ENCODE measurements at regions not wholly inside any gene's neighbourhood (a gene's known extent, or its start where the extent isn't known, plus 50 kb on each side); places are given as distances from the start of the nearest gene placed in this dataset.
A peak's percentile ranks its signal among the peaks of the same experiment; 100 is the strongest.

- H3K27me3 Mint-ChIP-seq: peaks cover 9% of the 10 kb centered on the region
- CTCF ChIA-PET: interaction anchor here (0.6 to 1.3 kb wide), 2 partner anchors 56 to 1603 kb away, joined by 3 to 4 read pairs; no protein-coding TSS in a partner anchor
- DNase-seq: no peak
- H3K4me3 Mint-ChIP-seq: no peak overlapping the region
- H3K9me3 Mint-ChIP-seq: no peaks in the 10 kb centered on the region
- H3K4me1 Mint-ChIP-seq: no peaks in the 10 kb centered on the region
- H3K27ac Mint-ChIP-seq: no peak overlapping the region
- H3K36me3 Mint-ChIP-seq: no peaks in the 10 kb centered on the region
Measured at GRCh38 chr10:118403967-118404366, 61.8 kb upstream of the FAM204A start.

- H3K4me1 Mint-ChIP-seq: no peaks in the 10 kb centered on the region
- DNase-seq: no peak
- CTCF ChIA-PET: no interaction called here
- H3K4me3 Mint-ChIP-seq: no peak overlapping the region
- H3K27me3 Mint-ChIP-seq: peaks cover 21% of the 10 kb centered on the region
- no peak overlapping the region for H3K27ac Mint-ChIP-seq
- no peaks in the 10 kb centered on the region for H3K36me3 Mint-ChIP-seq
- no peaks in the 10 kb centered on the region for H3K9me3 Mint-ChIP-seq
Measured at GRCh38 chr10:118401708-118402193, 59.6 kb upstream of the FAM204A start.

GRCh38 chr10:118397391-118397790, 55.3 kb upstream of the FAM204A start:
- no peak overlapping the region for H3K4me3 Mint-ChIP-seq
- H3K4me1 Mint-ChIP-seq: peaks cover 4% of the 10 kb centered on the region
- CTCF ChIA-PET: no interaction called here
- no peaks in the 10 kb centered on the region for H3K9me3 Mint-ChIP-seq
- peaks cover 19% of the 10 kb centered on the region for H3K27me3 Mint-ChIP-seq
- no peaks in the 10 kb centered on the region for H3K36me3 Mint-ChIP-seq
- DNase-seq: no peak
- no peak overlapping the region for H3K27ac Mint-ChIP-seq

GRCh38 chr10:118395947-118396346, 53.8 kb upstream of the FAM204A start:
- no peaks in the 10 kb centered on the region for H3K9me3 Mint-ChIP-seq
- no peak for DNase-seq
- H3K36me3 Mint-ChIP-seq: no peaks in the 10 kb centered on the region
- peaks cover 4% of the 10 kb centered on the region for H3K4me1 Mint-ChIP-seq
- CTCF ChIA-PET: no interaction called here
- H3K27me3 Mint-ChIP-seq: peaks cover 19% of the 10 kb centered on the region
- no peak overlapping the region for H3K27ac Mint-ChIP-seq
- no peak overlapping the region for H3K4me3 Mint-ChIP-seq

- DNase-seq: no peak
- Mint-ChIP-seq H3K9me3 (no peaks in the 10 kb centered on the region), H3K4me1 (peaks cover 4% of the 10 kb centered on the region), H3K36me3 (no peaks in the 10 kb centered on the region), H3K4me3 (no peak overlapping the region), H3K27me3 (peaks cover 16% of the 10 kb centered on the region), H3K27ac (peak overlapping the region; percentile 63)
- CTCF ChIA-PET: no interaction called here
Measured at GRCh38 chr10:118394301-118395200, 52.4 kb upstream of the FAM204A start.

- H3K9me3 Mint-ChIP-seq: no peaks in the 10 kb centered on the region
- no peak overlapping the region for H3K4me3 Mint-ChIP-seq
- peaks cover 16% of the 10 kb centered on the region for H3K27me3 Mint-ChIP-seq
- DNase-seq: no peak
- no peak overlapping the region for H3K27ac Mint-ChIP-seq
- CTCF ChIA-PET: no interaction called here
- H3K36me3 Mint-ChIP-seq: no peaks in the 10 kb centered on the region
- H3K4me1 Mint-ChIP-seq: peaks cover 4% of the 10 kb centered on the region
Measured at GRCh38 chr10:118392761-118393160, 50.6 kb upstream of the FAM204A start.

Measured in activated naive CD4-positive, alpha-beta T cell treated with anti-CD3 and anti-CD28 coated beads, Interleukin-2, amount 10 ng/mL, durations not matched to agents 7 days and 5 days (primary cell).